GM12872 (cell line): ENCODE measurements at regions not wholly inside any gene's neighbourhood (a gene's known extent, or its start where the extent isn't known, plus 50 kb on each side); places are given as distances from the start of the nearest gene placed in this dataset.

Experiments used
- TF ChIP-seq, protein P1 (sequence below): IDR thresholded peaks from 3 replicates; pipeline ENCODE4 v1.5.1; 2011; ENCODE audit warnings: low read depth, mild to moderate bottlenecking, low read length, moderate library complexity; ENCODE audit not compliant: insufficient read depth

DNA sequence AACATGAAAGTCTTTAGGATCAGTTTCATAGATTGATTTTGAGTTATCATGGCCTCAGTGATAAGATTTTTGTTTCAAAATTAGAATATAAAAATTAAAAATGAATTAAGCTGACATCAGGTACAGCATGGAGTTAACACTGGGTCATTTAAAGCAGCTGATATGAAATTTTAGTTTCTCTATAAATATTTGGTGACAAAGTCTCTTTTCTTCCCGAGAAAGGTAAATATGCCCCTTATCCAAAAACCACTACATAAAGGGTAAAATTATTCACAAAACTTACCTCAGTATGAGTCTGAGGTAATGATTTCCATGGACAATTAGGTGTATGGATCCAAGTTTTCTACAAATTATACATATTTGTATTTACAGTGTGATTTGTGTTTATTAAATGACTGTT is 121.5 kb upstream of the PJA2 start:
- TF ChIP-seq, protein P1, sequence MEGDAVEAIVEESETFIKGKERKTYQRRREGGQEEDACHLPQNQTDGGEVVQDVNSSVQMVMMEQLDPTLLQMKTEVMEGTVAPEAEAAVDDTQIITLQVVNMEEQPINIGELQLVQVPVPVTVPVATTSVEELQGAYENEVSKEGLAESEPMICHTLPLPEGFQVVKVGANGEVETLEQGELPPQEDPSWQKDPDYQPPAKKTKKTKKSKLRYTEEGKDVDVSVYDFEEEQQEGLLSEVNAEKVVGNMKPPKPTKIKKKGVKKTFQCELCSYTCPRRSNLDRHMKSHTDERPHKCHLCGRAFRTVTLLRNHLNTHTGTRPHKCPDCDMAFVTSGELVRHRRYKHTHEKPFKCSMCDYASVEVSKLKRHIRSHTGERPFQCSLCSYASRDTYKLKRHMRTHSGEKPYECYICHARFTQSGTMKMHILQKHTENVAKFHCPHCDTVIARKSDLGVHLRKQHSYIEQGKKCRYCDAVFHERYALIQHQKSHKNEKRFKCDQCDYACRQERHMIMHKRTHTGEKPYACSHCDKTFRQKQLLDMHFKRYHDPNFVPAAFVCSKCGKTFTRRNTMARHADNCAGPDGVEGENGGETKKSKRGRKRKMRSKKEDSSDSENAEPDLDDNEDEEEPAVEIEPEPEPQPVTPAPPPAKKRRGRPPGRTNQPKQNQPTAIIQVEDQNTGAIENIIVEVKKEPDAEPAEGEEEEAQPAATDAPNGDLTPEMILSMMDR = no peak

DNA sequence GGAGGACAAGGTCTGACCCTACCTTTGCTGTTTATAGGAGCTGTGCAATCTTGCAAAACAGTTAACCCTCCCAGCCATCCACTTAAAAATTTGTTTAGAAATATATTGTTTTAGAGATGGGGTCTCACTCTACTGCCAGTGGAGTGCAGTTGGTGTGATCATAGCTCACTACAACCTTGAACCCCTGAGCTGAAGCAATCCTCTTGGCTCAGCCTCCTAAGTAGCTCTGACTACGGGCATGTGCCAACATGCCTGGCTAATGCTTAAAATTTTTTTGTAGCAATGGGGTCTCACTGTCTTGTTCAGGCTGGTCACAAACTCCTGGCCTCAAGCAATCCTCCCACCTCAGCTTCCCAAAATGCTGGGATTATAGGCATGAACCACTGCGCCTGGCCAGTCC is 120.2 kb upstream of the PJA2 start:
- TF ChIP-seq, protein P1 = no peak

DNA sequence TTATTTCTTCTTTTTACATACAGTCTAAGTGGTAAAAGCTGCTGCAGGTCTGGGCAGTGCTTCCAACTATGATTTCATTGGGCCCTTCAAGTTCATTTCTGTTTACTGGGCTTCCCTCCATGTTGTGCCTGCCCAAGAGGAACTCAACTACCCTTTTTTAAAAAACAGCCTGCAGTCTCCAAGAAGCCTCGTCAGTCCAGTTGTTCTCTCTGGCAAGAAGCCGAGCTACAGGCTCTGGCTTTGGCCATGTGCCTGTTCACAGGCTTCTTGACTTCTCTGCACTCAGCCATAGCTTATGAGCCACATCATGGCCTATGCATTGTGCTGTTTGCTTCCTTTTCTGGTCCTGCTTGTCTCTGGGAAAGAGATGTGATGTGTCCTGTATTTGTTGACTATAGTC is 119.7 kb upstream of the PJA2 start:
- TF ChIP-seq, protein P1 = no peak

DNA sequence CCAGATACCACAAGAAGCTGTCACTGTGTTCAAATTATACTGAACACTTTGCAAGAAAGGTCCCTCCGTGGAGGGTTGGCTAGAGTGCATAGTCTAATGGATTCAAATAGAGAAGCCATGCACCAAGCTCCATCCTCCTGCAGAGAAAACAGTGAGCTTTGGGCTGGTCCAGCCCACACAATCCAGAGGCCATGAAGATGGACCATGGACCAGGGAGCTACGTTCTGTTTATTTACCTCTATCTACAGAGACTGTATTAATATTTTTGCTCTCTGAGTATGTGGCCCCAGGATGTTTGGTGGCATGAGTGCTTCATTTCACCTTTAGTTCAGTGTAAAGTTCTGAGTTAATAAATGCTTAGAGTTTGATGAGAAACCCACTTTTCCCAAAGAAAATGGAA is 114.8 kb upstream of the PJA2 start:
- TF ChIP-seq, protein P1 = no peak

DNA sequence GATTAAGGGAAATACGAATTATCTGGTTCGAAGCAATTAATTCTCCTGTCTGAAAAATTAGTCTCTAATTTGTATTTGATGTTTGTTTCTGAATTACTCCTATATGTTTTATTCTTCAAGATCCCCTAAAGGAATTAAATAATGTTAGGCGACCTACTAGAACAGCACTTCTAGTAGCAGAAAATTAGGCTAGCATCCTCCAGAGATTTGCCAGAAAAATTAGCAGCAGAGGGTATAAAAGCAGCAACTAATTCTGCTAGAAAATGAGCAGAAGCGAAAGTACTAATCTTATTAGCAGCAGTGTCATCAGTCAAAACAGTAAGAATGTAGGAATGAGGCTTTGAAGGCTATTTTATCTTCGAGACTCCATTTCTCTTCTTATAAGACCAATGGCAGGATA is 114.3 kb upstream of the PJA2 start:
- TF ChIP-seq, protein P1 = no peak

DNA sequence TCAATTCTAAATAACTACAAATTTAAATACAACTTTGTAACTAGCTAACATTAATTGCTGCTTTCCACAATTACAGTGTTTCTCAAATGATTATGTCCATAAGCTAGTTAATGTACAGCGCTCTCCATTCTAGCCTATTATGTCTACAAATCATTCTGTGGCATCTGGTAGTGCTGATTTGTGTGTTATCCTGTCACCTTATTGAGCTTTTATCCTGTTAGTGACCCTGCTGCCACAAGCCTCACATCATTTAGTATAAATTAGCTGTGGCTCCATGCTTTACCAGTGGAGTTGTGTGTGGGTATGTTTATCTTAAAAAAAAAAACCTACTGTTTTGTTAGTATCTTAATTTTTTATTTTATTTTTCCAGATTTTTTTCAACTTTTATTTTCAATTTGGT is 112.6 kb upstream of the PJA2 start:
- TF ChIP-seq, protein P1 = no peak

DNA sequence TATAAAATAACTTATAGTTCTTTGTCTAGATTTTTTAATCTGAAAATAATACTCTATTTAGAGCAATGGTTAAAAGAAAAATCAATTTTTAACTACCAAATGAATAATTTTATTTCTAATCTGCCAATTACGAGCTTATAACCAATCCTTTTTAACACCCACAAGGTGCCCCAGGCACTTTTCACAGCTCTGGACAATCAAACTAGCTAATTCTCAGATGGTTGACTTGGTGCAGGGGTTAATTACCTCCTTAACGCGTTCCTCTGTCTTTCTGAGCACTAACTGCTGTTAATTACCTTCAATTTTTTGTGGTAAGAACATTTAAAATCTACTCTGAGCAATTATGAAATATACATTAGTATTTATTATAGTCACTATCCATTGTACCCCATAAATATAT is 109.6 kb upstream of the PJA2 start:
- TF ChIP-seq, protein P1 = no peak

DNA sequence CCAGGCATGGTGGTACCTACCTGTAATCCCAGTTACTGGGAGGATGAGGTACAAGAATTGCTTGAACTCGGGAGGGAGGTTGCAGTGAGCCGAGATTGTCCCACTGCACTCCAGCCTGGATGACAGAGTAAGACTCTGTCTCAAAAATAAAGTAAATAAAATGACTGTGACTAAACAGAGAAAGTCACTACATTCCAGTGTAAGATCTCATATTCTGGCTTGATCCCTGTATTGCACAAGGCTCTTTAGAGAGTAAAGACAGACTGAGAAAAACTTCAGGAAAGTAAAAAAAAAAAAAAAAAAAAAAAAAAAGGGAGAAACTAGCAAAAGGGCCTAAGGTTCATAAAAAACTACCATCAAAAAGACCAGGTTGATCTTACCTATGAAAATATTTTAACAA is 106.6 kb upstream of the PJA2 start:
- TF ChIP-seq, protein P1 = no peak
